GM19455 (cell line): ENCODE measurements at regions not wholly inside any gene's neighbourhood (a gene's known extent, or its start where the extent isn't known, plus 50 kb on each side); places are given as distances from the start of the nearest gene placed in this dataset.
"Not testable (repeated sequence)": the region's sequence is repeated elsewhere in the genome, so short reads cannot be mapped to it uniquely, and the experiment has no call there.

Source experiments
- ATAC-seq: cut with Tn5 transposase; IDR thresholded peaks from one replicate; pipeline ENCODE4 v1.9.1; 2021; ENCODE audit not compliant: unreplicated experiment

- ATAC-seq: not testable (repeated sequence)
Measured at GRCh38 chr22:15832235-15832634, 142.4 kb downstream of the POTEH start.

- not testable (repeated sequence) for ATAC-seq
Measured at GRCh38 chr22:15835729-15836128, 145.9 kb downstream of the POTEH start.

GRCh38 chr22:15849772-15850171 lies 159.9 kb downstream of the POTEH start:
- not testable (repeated sequence) for ATAC-seq

- not testable (repeated sequence) for ATAC-seq
Measured at GRCh38 chr22:15853716-15854373, 164.0 kb downstream of the POTEH start.

GRCh38 chr22:15854421-15854820 lies 164.6 kb downstream of the POTEH start:
- ATAC-seq: not testable (repeated sequence)

- ATAC-seq: not testable (repeated sequence)
Measured at GRCh38 chr22:15854978-15855377, 165.2 kb downstream of the POTEH start.

- not testable (repeated sequence) for ATAC-seq
Measured at GRCh38 chr22:15880926-15881325, 191.1 kb downstream of the POTEH start.

GRCh38 chr22:15904326-15904725 lies 214.5 kb downstream of the POTEH start:
- not testable (repeated sequence) for ATAC-seq

- ATAC-seq: not testable (repeated sequence)
Measured at GRCh38 chr22:15911704-15912103, 221.9 kb downstream of the POTEH start.

GRCh38 chr22:15919120-15919519 lies 229.3 kb downstream of the POTEH start:
- not testable (repeated sequence) for ATAC-seq

GRCh38 chr22:15920941-15921340 lies 231.1 kb downstream of the POTEH start:
- ATAC-seq: not testable (repeated sequence)

GRCh38 chr22:15922132-15922531 lies 232.3 kb downstream of the POTEH start:
- not testable (repeated sequence) for ATAC-seq

GRCh38 chr22:15922666-15923065 lies 232.8 kb downstream of the POTEH start:
- not testable (repeated sequence) for ATAC-seq

- not testable (repeated sequence) for ATAC-seq
Measured at GRCh38 chr22:15924820-15925219, 235.0 kb downstream of the POTEH start.

- ATAC-seq: not testable (repeated sequence)
Measured at GRCh38 chr22:15927172-15927571, 237.3 kb downstream of the POTEH start.
